ENCODE measurements at regions not wholly inside any gene's neighbourhood (a gene's known extent, or its start where the extent isn't known, plus 50 kb on each side); places are given as distances from the start of the nearest gene placed in this dataset.

DNA sequence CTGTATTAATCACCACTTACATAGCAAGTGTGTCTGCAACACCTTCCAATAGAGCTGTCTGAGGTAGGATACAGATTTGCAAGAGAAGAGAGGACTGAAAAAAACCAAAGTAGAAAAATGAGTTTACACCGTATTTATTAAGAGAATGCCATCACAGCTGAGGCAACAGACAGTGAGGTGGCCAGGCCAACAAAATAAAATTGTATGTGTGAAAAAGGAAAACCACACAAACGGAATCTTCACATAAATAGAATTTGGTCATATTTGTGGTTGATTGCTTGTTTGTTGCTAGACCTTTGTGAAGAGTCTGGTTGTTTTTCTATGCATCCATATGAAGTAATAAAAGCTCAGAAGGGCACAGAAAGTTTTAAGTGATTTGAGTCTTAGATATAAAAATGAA, 157.8 kb upstream of the TSHZ2 start:
- TF ChIP-seq, protein P1, sequence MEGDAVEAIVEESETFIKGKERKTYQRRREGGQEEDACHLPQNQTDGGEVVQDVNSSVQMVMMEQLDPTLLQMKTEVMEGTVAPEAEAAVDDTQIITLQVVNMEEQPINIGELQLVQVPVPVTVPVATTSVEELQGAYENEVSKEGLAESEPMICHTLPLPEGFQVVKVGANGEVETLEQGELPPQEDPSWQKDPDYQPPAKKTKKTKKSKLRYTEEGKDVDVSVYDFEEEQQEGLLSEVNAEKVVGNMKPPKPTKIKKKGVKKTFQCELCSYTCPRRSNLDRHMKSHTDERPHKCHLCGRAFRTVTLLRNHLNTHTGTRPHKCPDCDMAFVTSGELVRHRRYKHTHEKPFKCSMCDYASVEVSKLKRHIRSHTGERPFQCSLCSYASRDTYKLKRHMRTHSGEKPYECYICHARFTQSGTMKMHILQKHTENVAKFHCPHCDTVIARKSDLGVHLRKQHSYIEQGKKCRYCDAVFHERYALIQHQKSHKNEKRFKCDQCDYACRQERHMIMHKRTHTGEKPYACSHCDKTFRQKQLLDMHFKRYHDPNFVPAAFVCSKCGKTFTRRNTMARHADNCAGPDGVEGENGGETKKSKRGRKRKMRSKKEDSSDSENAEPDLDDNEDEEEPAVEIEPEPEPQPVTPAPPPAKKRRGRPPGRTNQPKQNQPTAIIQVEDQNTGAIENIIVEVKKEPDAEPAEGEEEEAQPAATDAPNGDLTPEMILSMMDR (IDR thresholded peaks at IDR 0.05; ENCODE audit: borderline replicate concordance, extremely low read depth, low read length, poor library complexity, severe bottlenecking) = no peak
- no peak for TF ChIP-seq EZH2 (IDR thresholded peaks at IDR 0.05; ENCODE audit: borderline replicate concordance, low read depth, low read length, severe bottlenecking)
